SK-N-SH treated with all-trans-retinoic acid at 6 μM for 48 hours (cell line): ENCODE measurements at regions not wholly inside any gene's neighbourhood (a gene's known extent, or its start where the extent isn't known, plus 50 kb on each side); places are given as distances from the start of the nearest gene placed in this dataset.

Experiments
- ARNTL ChIP-seq: fragments of 450-650 bp; formaldehyde crosslinking; IDR thresholded peaks from 2 replicates; pipeline ENCODE4 v1.5.0; 2020; ENCODE audit warnings: low read depth, mild to moderate bottlenecking, moderate library complexity, borderline replicate concordance
- CSDC2 ChIP-seq: fragments of 250-450 bp; sonication (Bioruptor Pico); IDR thresholded peaks from 2 replicates; pipeline ENCODE4 v1.5.0; 2020; ENCODE audit warnings: mild to moderate bottlenecking, moderate library complexity
- ESRRG ChIP-seq: fragments of 250-450 bp; sonication (Bioruptor Pico); IDR thresholded peaks from 2 replicates; pipeline ENCODE4 v1.6.1; 2021; ENCODE audit warnings: mild to moderate bottlenecking
- GLIS3 ChIP-seq: fragments of 250-450 bp; sonication (Bioruptor Pico); IDR thresholded peaks from 2 replicates; pipeline ENCODE4 v1.5.0; 2020; ENCODE audit warnings: mild to moderate bottlenecking, moderate library complexity
- RARB ChIP-seq: fragments of 250-450 bp; sonication (Bioruptor Pico); IDR thresholded peaks from 2 replicates; pipeline ENCODE4 v1.8.0; 2021; ENCODE audit warnings: mild to moderate bottlenecking, moderate library complexity
- ZC3H10 ChIP-seq: fragments of 250-450 bp; sonication (Bioruptor Pico); IDR thresholded peaks from 2 replicates; pipeline ENCODE4 v1.5.1; 2021; ENCODE audit warnings: mild to moderate bottlenecking, moderate library complexity
- ZFP3 ChIP-seq: fragments of 250-450 bp; sonication (Bioruptor Pico); IDR thresholded peaks from 2 replicates; pipeline ENCODE4 v1.5.0; 2020; ENCODE audit warnings: mild to moderate bottlenecking, moderate library complexity
- ZNF565 ChIP-seq: fragments of 450-650 bp; formaldehyde crosslinking; conservative IDR thresholded peaks from 2 replicates; pipeline ENCODE4 v1.5.0; 2020; ENCODE audit warnings: low read depth, mild to moderate bottlenecking, moderate library complexity
- ZNF70 ChIP-seq: fragments of 450-650 bp; formaldehyde crosslinking; IDR thresholded peaks from 2 replicates; pipeline ENCODE4 v1.5.0; 2020; ENCODE audit warnings: mild to moderate bottlenecking, moderate library complexity
- TF ChIP-seq, protein P1 (sequence below): fragments of 250-450 bp; sonication (Bioruptor Pico); IDR thresholded peaks from 2 replicates; pipeline ENCODE4 v1.5.1; 2021; ENCODE audit warnings: mild to moderate bottlenecking, moderate library complexity
- TF ChIP-seq, protein P2 (sequence below): fragments of 250-450 bp; sonication (Bioruptor Pico); IDR thresholded peaks from 2 replicates; pipeline ENCODE4 v1.8.0; 2020; ENCODE audit warnings: mild to moderate bottlenecking, moderate library complexity, borderline replicate concordance
- TF ChIP-seq, protein P3 (sequence below): fragments of 250-450 bp; sonication (Bioruptor Pico); IDR thresholded peaks from 2 replicates; pipeline ENCODE4 v1.5.1; 2020; ENCODE audit warnings: low read depth, mild to moderate bottlenecking, moderate library complexity
- TF ChIP-seq, protein P4 (sequence below): fragments of 250-450 bp; sonication (Bioruptor Pico); IDR thresholded peaks from 2 replicates; pipeline ENCODE4 v1.5.0; 2020; ENCODE audit warnings: mild to moderate bottlenecking, moderate library complexity

DNA sequence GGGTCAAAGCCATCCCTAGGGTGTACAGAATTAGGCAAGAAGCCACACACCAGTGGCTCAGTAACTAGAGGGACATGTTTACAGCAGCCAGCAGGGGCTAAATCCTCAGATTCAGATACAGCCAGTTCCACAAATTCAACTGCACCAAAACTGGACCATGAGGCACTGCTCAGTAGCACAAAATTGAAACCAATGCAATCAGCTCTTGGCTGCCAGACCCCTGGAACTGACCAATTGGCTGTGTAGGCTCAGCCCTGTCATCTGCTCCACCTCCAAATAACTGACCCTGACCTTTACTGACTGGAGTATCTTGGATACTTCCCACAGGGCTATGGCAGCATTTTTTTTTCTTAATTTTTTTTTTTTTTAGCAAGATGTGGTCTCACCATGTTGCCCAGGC is 226.5 kb downstream of the FOXO1 start:
- TF ChIP-seq, protein P1, sequence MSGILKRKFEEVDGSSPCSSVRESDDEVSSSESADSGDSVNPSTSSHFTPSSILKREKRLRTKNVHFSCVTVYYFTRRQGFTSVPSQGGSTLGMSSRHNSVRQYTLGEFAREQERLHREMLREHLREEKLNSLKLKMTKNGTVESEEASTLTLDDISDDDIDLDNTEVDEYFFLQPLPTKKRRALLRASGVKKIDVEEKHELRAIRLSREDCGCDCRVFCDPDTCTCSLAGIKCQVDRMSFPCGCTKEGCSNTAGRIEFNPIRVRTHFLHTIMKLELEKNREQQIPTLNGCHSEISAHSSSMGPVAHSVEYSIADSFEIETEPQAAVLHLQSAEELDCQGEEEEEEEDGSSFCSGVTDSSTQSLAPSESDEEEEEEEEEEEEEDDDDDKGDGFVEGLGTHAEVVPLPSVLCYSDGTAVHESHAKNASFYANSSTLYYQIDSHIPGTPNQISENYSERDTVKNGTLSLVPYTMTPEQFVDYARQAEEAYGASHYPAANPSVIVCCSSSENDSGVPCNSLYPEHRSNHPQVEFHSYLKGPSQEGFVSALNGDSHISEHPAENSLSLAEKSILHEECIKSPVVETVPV (CRISPR knock-in tag): no peak
- no peak for TF ChIP-seq GLIS3
- TF ChIP-seq ARNTL (CRISPR knock-in tag): no peak
- TF ChIP-seq, protein P2, sequence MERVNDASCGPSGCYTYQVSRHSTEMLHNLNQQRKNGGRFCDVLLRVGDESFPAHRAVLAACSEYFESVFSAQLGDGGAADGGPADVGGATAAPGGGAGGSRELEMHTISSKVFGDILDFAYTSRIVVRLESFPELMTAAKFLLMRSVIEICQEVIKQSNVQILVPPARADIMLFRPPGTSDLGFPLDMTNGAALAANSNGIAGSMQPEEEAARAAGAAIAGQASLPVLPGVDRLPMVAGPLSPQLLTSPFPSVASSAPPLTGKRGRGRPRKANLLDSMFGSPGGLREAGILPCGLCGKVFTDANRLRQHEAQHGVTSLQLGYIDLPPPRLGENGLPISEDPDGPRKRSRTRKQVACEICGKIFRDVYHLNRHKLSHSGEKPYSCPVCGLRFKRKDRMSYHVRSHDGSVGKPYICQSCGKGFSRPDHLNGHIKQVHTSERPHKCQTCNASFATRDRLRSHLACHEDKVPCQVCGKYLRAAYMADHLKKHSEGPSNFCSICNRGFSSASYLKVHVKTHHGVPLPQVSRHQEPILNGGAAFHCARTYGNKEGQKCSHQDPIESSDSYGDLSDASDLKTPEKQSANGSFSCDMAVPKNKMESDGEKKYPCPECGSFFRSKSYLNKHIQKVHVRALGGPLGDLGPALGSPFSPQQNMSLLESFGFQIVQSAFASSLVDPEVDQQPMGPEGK (CRISPR knock-in tag): no peak
- no peak for TF ChIP-seq RARB (CRISPR knock-in tag)
- TF ChIP-seq ZNF70: no peak
- no peak for TF ChIP-seq ZFP3
- TF ChIP-seq, protein P3, sequence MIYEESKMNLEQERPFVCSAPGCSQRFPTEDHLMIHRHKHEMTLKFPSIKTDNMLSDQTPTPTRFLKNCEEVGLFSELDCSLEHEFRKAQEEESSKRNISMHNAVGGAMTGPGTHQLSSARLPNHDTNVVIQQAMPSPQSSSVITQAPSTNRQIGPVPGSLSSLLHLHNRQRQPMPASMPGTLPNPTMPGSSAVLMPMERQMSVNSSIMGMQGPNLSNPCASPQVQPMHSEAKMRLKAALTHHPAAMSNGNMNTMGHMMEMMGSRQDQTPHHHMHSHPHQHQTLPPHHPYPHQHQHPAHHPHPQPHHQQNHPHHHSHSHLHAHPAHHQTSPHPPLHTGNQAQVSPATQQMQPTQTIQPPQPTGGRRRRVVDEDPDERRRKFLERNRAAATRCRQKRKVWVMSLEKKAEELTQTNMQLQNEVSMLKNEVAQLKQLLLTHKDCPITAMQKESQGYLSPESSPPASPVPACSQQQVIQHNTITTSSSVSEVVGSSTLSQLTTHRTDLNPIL (CRISPR knock-in tag): no peak
- TF ChIP-seq, protein P4, sequence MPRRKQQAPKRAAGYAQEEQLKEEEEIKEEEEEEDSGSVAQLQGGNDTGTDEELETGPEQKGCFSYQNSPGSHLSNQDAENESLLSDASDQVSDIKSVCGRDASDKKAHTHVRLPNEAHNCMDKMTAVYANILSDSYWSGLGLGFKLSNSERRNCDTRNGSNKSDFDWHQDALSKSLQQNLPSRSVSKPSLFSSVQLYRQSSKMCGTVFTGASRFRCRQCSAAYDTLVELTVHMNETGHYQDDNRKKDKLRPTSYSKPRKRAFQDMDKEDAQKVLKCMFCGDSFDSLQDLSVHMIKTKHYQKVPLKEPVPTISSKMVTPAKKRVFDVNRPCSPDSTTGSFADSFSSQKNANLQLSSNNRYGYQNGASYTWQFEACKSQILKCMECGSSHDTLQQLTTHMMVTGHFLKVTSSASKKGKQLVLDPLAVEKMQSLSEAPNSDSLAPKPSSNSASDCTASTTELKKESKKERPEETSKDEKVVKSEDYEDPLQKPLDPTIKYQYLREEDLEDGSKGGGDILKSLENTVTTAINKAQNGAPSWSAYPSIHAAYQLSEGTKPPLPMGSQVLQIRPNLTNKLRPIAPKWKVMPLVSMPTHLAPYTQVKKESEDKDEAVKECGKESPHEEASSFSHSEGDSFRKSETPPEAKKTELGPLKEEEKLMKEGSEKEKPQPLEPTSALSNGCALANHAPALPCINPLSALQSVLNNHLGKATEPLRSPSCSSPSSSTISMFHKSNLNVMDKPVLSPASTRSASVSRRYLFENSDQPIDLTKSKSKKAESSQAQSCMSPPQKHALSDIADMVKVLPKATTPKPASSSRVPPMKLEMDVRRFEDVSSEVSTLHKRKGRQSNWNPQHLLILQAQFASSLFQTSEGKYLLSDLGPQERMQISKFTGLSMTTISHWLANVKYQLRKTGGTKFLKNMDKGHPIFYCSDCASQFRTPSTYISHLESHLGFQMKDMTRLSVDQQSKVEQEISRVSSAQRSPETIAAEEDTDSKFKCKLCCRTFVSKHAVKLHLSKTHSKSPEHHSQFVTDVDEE (CRISPR knock-in tag): no peak
- no peak for TF ChIP-seq CSDC2 (CRISPR knock-in tag)
- TF ChIP-seq ZC3H10 (CRISPR knock-in tag): no peak
- no peak for TF ChIP-seq ESRRG (CRISPR knock-in tag)
- no peak for TF ChIP-seq ZNF565 (CRISPR knock-in tag)
